ENCODE measurements at regions not wholly inside any gene's neighbourhood (a gene's known extent, or its start where the extent isn't known, plus 50 kb on each side); places are given as distances from the start of the nearest gene placed in this dataset.
"Not testable (repeated sequence)": the region's sequence is repeated elsewhere in the genome, so short reads cannot be mapped to it uniquely, and the experiment has no call there.

- peak in 1 of 2 experiments; percentile 0 for DNase-seq (ENCODE audit: low read depth in 1 of 2, low spot score in 1 of 2)
- in situ Hi-C loops (cut with HindIII; ENCODE audit: low pct_unique_long_range_greater_than_20kb, low sequenced_read_pairs) = no loop called here
- no peak for TF ChIP-seq JUND (IDR thresholded peaks at IDR 0.05; ENCODE audit: low read depth)
Observed at GRCh38 chr18:40313030-40313642, 1641.9 kb upstream of the PIK3C3 start.

GRCh38 chr18:40307627-40308026 lies 1647.4 kb upstream of the PIK3C3 start:
- no peak for DNase-seq (ENCODE audit: low read depth in 1 of 2, low spot score in 1 of 2)
- no peak for TF ChIP-seq JUND (IDR thresholded peaks at IDR 0.05; ENCODE audit: low read depth)

GRCh38 chr18:40296717-40297413 lies 1658.2 kb upstream of the PIK3C3 start:
- no peak for DNase-seq (ENCODE audit: low read depth in 1 of 2, low spot score in 1 of 2)
- in situ Hi-C loops (cut with HindIII; ENCODE audit: low pct_unique_long_range_greater_than_20kb, low sequenced_read_pairs) = no loop called here
- TF ChIP-seq JUND (IDR thresholded peaks at IDR 0.05; ENCODE audit: low read depth) = no peak

More at GRCh38 chr18:40307627-40308026, 1647.4 kb upstream of the PIK3C3 start:
- in situ Hi-C loops (cut with HindIII; ENCODE audit: low pct_unique_long_range_greater_than_20kb, low sequenced_read_pairs) = no loop called here

GRCh38 chr18:40292985-40293710 lies 1661.9 kb upstream of the PIK3C3 start:
- no peak for DNase-seq (ENCODE audit: low read depth in 1 of 2, low spot score in 1 of 2)
- no peak for TF ChIP-seq JUND (IDR thresholded peaks at IDR 0.05; ENCODE audit: low read depth)
- in situ Hi-C loops (cut with HindIII; ENCODE audit: low pct_unique_long_range_greater_than_20kb, low sequenced_read_pairs) = no loop called here

- no peak for DNase-seq (ENCODE audit: low read depth in 1 of 2, low spot score in 1 of 2)
- in situ Hi-C loops (cut with HindIII; ENCODE audit: low pct_unique_long_range_greater_than_20kb, low sequenced_read_pairs) = no loop called here
- TF ChIP-seq JUND (IDR thresholded peaks at IDR 0.05; ENCODE audit: low read depth) = no peak
Observed at GRCh38 chr18:40283560-40283959, 1671.5 kb upstream of the PIK3C3 start.

- DNase-seq (ENCODE audit: low read depth in 1 of 2, low spot score in 1 of 2); in situ Hi-C loops (cut with HindIII; ENCODE audit: low pct_unique_long_range_greater_than_20kb, low sequenced_read_pairs): not testable (repeated sequence)
Observed at GRCh38 chr18:40281356-40281755, 1673.7 kb upstream of the PIK3C3 start.

GRCh38 chr18:40274618-40275196 lies 1680.3 kb upstream of the PIK3C3 start:
- no peak for TF ChIP-seq JUND (IDR thresholded peaks at IDR 0.05; ENCODE audit: low read depth)

GRCh38 chr18:40272630-40273231 lies 1682.3 kb upstream of the PIK3C3 start:
- DNase-seq (ENCODE audit: low read depth in 1 of 2, low spot score in 1 of 2) = no peak
- no peak for TF ChIP-seq JUND (IDR thresholded peaks at IDR 0.05; ENCODE audit: low read depth)
- in situ Hi-C loops (cut with HindIII; ENCODE audit: low pct_unique_long_range_greater_than_20kb, low sequenced_read_pairs) = no loop called here

More at GRCh38 chr18:40274618-40275196, 1680.3 kb upstream of the PIK3C3 start:
- no peak for DNase-seq (ENCODE audit: low read depth in 1 of 2, low spot score in 1 of 2)
- in situ Hi-C loops (cut with HindIII; ENCODE audit: low pct_unique_long_range_greater_than_20kb, low sequenced_read_pairs) = no loop called here

- TF ChIP-seq JUND (IDR thresholded peaks at IDR 0.05; ENCODE audit: low read depth) = no peak
- in situ Hi-C loops (cut with HindIII; ENCODE audit: low pct_unique_long_range_greater_than_20kb, low sequenced_read_pairs) = no loop called here
Observed at GRCh38 chr18:40259115-40259835, 1695.8 kb upstream of the PIK3C3 start.

GRCh38 chr18:40258311-40258710 lies 1696.7 kb upstream of the PIK3C3 start:
- DNase-seq (ENCODE audit: low read depth in 1 of 2, low spot score in 1 of 2) = no peak
- no peak for TF ChIP-seq JUND (IDR thresholded peaks at IDR 0.05; ENCODE audit: low read depth)
- in situ Hi-C loops (cut with HindIII; ENCODE audit: low pct_unique_long_range_greater_than_20kb, low sequenced_read_pairs) = no loop called here

More at GRCh38 chr18:40259115-40259835, 1695.8 kb upstream of the PIK3C3 start:
- DNase-seq (ENCODE audit: low read depth in 1 of 2, low spot score in 1 of 2) = no peak

- no peak for DNase-seq (ENCODE audit: low read depth in 1 of 2, low spot score in 1 of 2)
- no peak for TF ChIP-seq JUND (IDR thresholded peaks at IDR 0.05; ENCODE audit: low read depth)
- in situ Hi-C loops (cut with HindIII; ENCODE audit: low pct_unique_long_range_greater_than_20kb, low sequenced_read_pairs) = no loop called here
Observed at GRCh38 chr18:40250236-40250635, 1704.8 kb upstream of the PIK3C3 start.

All from T47D (cell line).